Epithelial cell of proximal tubule (primary cell): ENCODE measurements at regions not wholly inside any gene's neighbourhood (a gene's known extent, or its start where the extent isn't known, plus 50 kb on each side); places are given as distances from the start of the nearest gene placed in this dataset.

Experiments
- DNase-seq: peaks from one replicate; pipeline ENCODE4 v3.0.0-alpha.2; 2011; ENCODE audit warnings: low read depth
- H3K4me3 ChIP-seq: 2 replicates; pipeline ENCODE4 v1.5.1; 2011; ENCODE audit warnings: low read depth, mild to moderate bottlenecking, low read length
- TF ChIP-seq, protein P1 (sequence below): conservative IDR thresholded peaks from 2 replicates; pipeline ENCODE4 v1.5.1; 2012; ENCODE audit warnings: low read depth, mild to moderate bottlenecking, low read length

DNA sequence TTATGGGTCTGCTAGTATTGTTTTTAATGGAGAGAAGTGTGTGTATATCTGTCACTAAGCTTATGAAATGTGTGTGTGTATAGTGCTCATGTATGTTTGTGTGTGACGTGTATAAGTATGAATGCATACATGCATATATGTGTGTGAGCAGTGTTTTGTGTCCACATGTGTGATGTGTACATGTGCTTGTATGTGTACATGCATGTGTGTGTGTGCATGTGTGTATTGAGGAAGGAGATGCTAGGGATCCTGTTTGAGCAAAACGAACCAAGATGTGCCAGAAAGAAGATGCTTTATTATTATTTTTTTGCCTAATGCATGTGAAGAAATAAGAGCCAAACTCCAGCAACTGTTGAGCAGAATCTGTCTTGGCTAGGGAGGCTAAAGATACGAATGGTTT lies 301.3 kb upstream of the SKOR2 start:
- no peak overlapping the region for H3K4me3 ChIP-seq
- no peak for DNase-seq
- TF ChIP-seq, protein P1, sequence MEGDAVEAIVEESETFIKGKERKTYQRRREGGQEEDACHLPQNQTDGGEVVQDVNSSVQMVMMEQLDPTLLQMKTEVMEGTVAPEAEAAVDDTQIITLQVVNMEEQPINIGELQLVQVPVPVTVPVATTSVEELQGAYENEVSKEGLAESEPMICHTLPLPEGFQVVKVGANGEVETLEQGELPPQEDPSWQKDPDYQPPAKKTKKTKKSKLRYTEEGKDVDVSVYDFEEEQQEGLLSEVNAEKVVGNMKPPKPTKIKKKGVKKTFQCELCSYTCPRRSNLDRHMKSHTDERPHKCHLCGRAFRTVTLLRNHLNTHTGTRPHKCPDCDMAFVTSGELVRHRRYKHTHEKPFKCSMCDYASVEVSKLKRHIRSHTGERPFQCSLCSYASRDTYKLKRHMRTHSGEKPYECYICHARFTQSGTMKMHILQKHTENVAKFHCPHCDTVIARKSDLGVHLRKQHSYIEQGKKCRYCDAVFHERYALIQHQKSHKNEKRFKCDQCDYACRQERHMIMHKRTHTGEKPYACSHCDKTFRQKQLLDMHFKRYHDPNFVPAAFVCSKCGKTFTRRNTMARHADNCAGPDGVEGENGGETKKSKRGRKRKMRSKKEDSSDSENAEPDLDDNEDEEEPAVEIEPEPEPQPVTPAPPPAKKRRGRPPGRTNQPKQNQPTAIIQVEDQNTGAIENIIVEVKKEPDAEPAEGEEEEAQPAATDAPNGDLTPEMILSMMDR: no peak

DNA sequence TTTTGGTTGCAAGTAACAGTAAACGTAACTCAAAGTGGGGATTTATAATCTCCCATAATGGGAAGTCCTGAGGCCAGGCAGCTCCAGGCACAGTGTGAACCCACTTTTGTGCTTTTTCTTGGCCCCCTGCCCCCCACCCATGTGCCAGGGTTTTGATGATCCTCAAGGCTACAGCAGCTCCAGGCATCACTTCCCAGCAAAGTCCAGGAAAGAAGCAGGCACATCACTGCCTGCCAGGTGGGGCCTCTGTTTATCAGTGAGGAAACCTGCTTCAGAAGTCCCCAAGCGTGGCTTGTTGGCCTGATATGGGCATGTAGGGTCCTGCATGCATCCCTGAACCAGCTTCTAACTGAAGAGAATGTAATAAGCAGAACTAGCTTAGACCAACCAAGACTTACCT lies 299.2 kb upstream of the SKOR2 start:
- DNase-seq: no peak
- H3K4me3 ChIP-seq: no peak overlapping the region
- TF ChIP-seq, protein P1: no peak

DNA sequence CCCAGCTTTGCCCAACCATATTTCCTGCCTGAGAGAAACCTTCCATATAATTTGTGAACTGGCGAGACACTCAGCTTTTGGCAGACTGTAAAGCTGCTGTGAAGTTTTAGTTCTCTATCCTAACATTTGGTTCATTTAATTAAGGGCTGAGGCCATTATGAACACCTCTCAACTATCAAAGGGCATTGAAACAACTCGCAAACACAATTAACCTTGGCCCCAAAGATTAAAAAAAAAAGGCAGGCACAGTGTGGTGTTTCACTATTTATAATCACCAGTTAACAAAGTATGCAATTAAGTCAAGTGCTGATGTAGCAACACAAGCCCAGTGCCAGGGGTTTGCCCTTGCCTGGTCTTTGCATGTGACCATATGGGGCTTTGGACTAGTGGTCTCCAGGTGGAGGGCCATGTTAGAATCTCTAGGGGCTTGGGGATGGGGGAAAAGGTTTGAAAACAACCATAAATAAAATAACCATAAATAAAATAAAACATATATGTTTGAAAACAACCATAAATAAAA lies 297.6 kb upstream of the SKOR2 start:
- TF ChIP-seq, protein P1: no peak
- H3K4me3 ChIP-seq: no peak overlapping the region
- DNase-seq: no peak

DNA sequence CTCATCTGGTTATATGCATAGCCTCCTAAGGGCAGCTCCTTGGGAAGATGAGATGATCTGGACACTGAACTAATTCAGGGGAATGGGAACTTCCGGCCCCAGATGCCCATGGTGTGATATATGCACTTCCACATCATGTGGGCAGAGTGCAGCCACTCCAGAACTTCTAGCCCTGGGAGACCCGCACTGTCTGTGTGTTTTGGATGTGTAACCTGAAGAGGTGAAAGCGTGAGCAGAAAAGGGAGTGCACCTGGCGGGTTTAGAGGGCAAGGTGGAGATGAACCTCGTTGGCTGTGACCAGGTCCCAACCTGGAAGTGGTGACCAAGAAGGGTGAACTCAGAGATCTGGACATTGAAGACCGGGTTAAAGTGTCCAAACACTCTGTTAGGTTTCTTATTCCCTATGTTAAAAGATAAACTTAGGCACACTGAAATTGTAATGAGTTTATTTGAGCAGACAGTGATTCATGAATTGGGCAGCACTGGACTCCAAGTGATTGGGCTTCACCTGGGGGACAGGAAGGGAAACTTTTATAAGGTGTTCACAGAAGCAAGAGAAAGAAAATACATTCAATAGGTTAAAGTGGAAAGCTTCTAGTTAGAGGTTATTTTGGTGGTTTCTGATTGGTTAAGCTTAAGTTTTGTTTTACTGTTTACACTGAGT lies 296.2 kb upstream of the SKOR2 start:
- H3K4me3 ChIP-seq: no peak overlapping the region
- no peak for DNase-seq
- TF ChIP-seq, protein P1: no peak

DNA sequence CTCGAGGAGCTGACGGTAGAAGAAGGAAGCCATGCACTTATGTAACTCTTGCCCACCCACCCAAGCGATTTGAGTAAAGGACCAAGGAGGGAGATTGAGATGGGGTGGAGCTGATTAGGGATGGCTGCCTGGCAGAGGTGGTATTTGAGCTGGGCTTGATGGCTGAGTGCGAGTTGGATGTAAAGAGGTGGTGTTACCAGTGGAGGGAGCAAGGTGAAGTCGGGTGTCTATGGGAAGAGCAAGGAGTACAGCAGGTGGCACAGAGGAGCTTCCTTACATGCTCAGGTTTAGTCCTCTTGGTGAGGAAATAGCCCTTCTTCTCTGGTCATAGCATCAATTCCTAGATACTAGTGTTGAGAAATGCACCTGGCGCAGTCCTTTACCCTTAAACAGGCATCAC lies 294.2 kb upstream of the SKOR2 start:
- TF ChIP-seq, protein P1: no peak
- H3K4me3 ChIP-seq: no peak overlapping the region
- no peak for DNase-seq

DNA sequence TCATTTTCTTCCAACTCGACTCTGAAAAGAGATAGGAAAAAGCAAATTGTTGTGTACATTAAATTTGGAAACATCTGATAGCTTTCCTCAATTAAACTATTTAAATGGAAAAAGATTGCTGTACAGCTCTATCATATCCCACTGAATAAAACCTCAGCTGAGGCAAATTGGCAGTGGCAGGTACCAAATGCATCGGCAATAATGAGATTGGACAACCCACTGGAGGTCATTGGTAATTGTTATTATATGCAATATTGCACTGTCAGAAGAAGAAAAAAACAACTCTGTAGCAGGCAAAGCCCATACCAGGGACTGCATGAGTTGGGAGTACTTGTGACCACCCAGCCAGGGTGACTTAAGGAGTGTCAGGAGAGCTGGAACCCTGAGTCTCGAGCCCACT lies 291.6 kb upstream of the SKOR2 start:
- H3K4me3 ChIP-seq: no peak overlapping the region
- TF ChIP-seq, protein P1: no peak
- DNase-seq: no peak

DNA sequence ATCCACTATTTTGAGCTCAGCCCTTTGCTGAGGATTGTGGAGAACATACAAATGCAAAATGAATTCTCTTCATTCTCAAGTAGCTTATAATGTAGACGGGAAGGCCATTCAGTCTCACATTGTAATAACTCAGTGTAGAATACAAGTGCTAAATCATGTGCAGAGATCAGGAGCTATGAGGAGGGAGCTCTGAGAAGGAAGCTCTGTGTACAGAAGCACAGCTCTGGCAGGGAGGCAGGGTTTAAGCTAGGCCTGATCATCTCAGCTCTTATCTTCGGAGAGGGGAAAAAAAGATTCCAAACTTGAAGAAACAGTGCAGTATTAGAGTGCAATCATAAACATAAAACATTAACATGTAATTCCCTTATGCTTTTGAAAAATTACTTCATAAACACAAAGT lies 291.1 kb upstream of the SKOR2 start:
- TF ChIP-seq, protein P1: no peak
- no peak overlapping the region for H3K4me3 ChIP-seq
- DNase-seq: no peak
